Stimulated activated naive B cell treated with anti-CD40 and anti-IgM and Interleukin-4, amounts not matched to agents 10 μg/mL and 1 μg/mL and 100 μg/mL, for 72 hours (primary cell): ENCODE measurements at regions not wholly inside any gene's neighbourhood (a gene's known extent, or its start where the extent isn't known, plus 50 kb on each side); places are given as distances from the start of the nearest gene placed in this dataset.

ENCODE experiments used
- ATAC-seq, 2 donors: fragments of 150-1000 bp; cut with Tn5 transposase; replicated peaks; 2 replicates each; pipeline ENCODE4 v1.10.0; 2021; ENCODE audit warnings: moderate library complexity in 1 of 2
- DNase-seq: peaks from one replicate; pipeline ENCODE4 v3.0.0; 2021
- H3K27ac Mint-ChIP-seq: one replicate; pipeline ENCODE4 v1.8.0; 2022; ENCODE audit warnings: mild to moderate bottlenecking, mixed read lengths
- H3K27me3 Mint-ChIP-seq, 2 donors: one replicate each; pipeline ENCODE4 v1.8.0; 2022; ENCODE audit warnings: mixed read lengths in 2 of 2
- H3K36me3 Mint-ChIP-seq, 2 donors: one replicate each; pipeline ENCODE4 v1.8.0; 2022; ENCODE audit warnings: mixed read lengths in 2 of 2, mild to moderate bottlenecking in 1 of 2
- H3K4me1 Mint-ChIP-seq, 2 donors: one replicate each; pipeline ENCODE4 v1.8.0; 2022; ENCODE audit warnings: mixed read lengths in 2 of 2, mild to moderate bottlenecking in 1 of 2
- H3K4me3 Mint-ChIP-seq, 2 donors: one replicate each; pipeline ENCODE4 v1.8.0; 2022; ENCODE audit warnings: mild to moderate bottlenecking in 2 of 2, mixed read lengths in 2 of 2, moderate library complexity in 1 of 2
- H3K9me3 Mint-ChIP-seq, 2 donors: one replicate each; pipeline ENCODE4 v1.8.0; 2022; ENCODE audit warnings: mixed read lengths in 2 of 2, mild to moderate bottlenecking in 1 of 2

- DNase-seq (no peak), ATAC-seq (no peak)
- Mint-ChIP-seq H3K36me3 (peaks cover 0 to 2% of the 10 kb centered on the region in 2 donors), H3K9me3 (peaks cover 4 to 5% of the 10 kb centered on the region in 2 donors), H3K27ac (no peak overlapping the region), H3K27me3 (peaks cover 12 to 14% of the 10 kb centered on the region in 2 donors), H3K4me3 (no peak overlapping the region), H3K4me1 (peaks cover 3 to 16% of the 10 kb centered on the region in 2 donors)
These were observed 102.6 kb downstream of the MCFD2 start for GRCh38 chr2:46813020-46813415.
